ENCODE measurements at regions not wholly inside any gene's neighbourhood (a gene's known extent, or its start where the extent isn't known, plus 50 kb on each side); places are given as distances from the start of the nearest gene placed in this dataset.
"Not testable (repeated sequence)": the region's sequence is repeated elsewhere in the genome, so short reads cannot be mapped to it uniquely, and the experiment has no call there.

- no peak for DNase-seq
Observed at GRCh38 chr10:90975096-90975495, 54.2 kb upstream of the ANKRD1 start.

DNA sequence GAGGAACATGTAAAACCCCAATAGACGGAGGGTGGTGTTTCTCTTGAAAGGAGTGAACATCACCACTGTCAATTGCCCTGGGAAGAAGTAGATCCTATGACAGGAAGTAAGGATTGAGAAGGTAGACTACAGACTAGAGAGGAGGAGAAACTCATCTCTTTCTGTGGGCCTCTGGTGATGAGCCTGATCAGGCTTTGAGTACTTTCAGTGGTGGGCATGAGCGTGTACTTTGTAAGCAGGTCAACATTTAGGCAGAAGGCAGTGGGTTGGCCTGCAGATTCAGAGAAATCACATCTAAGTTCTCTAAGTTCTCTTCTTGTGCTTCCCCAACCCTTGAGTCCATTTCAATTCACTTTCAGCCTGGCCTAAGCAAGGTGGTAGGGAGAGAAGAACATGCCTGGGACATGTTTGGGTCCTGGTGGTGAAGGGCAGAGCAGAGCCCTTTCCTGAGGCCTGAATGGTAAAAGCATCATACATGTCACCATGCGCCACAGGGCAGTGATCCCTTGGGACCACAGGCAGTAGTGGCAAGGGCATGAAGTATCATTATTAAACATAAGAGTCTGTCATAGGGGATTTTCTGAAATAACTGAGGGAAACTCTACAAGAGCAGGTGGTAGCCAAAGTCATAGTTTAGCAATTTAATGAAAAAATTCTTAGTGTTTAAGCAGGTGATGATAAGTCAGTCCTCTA is 56.4 kb upstream of the ANKRD1 start:
- DNase-seq, result no peak

DNA sequence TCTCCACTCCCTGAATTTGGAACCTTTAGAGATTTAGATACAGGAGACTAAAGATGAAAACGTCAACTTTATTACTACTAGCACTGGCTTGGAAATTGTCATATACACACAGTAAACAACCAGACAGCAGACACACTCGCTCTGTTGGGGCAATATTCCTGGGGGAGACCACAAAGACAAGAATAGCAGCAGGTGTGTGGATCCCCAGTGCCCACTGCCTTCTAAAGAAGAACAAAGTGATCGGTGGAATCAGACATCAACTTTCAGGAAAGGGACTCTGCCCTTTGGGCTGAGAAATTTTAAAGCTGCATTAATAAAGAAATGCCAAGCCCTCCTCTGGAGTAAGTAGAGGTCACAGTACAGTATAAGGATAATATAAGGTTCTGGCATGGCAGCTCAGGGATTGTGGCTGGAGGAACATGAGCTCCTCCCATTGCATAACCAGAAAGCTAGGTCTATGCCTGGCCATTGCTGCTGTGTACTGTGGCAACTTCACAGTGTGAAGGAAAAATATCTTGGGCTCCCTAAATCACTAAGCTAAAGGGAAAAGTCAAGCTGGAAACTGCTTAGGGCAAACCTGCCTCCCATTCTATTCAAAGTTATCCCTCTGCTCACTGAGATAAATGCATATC is 57.1 kb upstream of the ANKRD1 start:
- DNase-seq, result no peak

DNA sequence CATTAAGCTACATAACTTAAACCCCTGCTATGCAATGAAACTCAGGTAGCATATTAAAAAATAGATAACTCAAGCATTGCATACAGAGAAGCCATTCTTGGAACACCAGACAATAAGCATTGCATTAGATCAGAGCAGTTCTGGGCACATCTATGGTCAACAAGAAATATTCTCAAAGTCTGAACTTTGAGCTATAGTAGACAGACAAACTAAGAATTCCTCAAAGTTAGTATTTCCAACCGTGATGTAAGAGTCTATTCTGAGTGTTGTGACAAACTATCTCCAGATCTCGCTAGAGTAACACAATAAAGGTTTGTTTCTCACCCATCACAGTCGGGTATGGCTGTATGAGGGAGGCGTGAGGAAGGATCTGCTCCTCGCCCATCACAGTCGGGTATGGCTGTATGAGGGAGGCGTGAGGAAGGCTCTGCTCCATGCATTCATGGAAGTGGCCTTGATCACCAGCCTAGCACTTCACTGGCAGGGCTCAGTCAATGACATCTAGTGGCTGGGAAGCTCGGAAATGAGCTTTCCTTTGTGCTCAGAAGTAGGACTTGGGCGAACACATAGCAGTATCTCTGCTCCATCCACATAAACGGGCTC is 61.6 kb upstream of the ANKRD1 start:
- no peak for DNase-seq

- no peak for DNase-seq
Observed at GRCh38 chr10:90983914-90984549, 63.1 kb upstream of the ANKRD1 start.

DNA sequence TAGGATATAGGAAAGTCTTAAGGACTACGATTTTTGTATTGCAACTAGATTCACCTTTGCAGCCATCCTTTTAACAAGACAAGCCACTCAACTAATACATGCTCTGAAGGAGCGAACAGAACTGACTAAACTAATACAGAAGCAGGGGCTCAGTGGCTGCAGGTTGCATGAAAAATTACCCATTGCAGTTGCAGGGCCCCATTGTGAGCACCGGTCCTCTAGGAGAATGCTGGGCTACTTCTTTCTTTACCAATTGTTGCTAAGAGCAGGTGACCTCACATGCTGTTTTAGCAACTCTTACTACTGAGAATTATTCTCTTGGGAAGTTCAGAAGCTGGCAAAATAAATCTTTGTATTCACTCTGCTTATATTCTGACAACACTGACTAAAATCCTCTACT is 64.0 kb upstream of the ANKRD1 start:
- no peak for DNase-seq

- no peak for DNase-seq
Observed at GRCh38 chr10:90985321-90985933, 64.5 kb upstream of the ANKRD1 start.

DNA sequence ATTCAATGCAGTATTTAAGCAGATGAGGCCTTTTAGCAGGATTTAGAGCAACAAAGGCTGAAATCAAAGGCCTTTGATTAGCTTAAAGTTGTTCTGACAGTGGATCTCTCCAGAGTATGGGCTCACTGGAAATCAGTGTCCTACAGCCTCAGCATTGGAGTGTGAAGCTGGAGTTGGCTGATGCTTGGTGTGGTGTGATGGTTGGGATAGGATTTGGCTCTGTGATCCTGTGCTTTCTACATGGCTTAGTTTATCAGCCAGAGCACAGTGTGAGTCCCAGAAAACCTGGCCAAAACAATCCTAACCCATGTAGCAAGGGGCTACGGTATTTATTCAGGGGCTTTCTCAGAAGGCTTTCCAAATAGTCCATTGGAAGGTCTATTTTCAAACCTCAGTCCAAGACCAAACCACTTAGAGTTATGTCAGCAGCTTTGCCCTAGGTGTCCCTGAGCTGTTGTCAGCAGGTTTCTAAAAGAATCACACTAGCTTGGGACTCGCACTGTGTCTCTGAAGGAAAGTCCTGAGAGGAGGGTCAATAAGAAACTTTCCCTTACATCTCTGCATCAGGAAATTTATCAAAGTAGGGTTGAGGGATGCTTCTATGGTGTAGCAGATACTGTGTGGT is 65.4 kb upstream of the ANKRD1 start:
- no peak for DNase-seq

DNA sequence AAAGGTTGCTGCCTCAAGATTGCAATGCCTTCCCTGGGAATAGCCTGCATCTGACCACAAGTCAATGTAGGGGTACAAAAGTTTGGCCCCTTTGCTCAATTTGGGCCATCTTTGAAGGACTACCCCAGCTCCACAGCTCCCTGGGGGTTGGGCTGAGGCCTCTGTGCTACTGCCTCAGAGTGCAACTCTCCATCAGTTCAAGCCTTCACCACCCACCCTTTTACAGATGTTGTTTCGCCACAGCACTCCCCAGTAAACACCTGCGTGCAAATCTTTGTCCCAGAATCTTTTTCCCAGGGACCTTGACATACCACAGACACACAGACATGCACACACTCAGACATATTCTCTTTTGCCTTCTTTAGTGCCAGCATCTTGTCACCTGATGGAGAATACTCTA is 66.0 kb upstream of the ANKRD1 start:
- no peak for DNase-seq

GRCh38 chr10:90987383-90987782 is 66.5 kb upstream of the ANKRD1 start:
- no peak for DNase-seq

- no peak for DNase-seq
Observed at GRCh38 chr10:90988024-90988423, 67.1 kb upstream of the ANKRD1 start.

- no peak for DNase-seq
Observed at GRCh38 chr10:90988802-90989201, 67.9 kb upstream of the ANKRD1 start.

DNA sequence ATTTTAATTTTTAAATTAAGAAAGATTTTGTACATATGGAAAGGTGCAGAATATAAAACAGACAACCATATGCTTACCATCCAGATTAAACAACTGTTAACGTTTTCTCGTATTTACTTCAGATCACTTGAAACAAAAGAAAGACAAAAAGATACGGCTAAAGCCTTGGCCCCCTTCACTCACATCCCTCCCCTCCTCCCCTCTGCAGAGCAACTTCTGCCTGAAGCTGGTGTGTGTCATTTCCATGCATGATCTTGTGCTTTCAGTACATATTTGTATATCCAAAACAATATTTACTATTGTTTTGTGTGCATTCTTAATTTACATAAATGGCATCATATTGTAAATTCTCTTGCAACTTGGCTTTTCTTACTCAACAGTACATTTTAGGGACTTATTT is 68.5 kb upstream of the ANKRD1 start:
- no peak for DNase-seq

DNA sequence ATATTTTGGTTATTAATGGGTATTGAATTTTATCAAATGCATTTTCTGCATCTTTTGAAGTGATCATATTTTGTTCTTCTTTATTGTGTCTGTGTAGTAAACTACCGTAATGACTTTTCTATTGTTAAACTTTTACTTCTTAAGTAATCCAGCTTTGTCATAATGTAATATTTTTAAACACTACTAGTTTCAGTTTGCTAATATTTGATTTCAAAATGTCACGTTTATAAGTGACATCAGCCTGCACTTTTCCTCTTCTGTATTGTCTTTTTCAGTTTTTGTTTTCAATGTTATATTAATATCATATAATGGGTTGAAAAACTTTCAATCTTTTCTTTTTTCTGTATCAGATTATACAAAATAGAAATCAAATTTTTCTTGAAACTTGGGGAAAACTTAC is 71.6 kb upstream of the ANKRD1 start:
- no peak for DNase-seq

GRCh38 chr10:90993340-90993739 is 72.5 kb upstream of the ANKRD1 start:
- DNase-seq, result no peak

- DNase-seq, result no peak
Observed at GRCh38 chr10:90997670-90998069, 76.8 kb upstream of the ANKRD1 start.

DNA sequence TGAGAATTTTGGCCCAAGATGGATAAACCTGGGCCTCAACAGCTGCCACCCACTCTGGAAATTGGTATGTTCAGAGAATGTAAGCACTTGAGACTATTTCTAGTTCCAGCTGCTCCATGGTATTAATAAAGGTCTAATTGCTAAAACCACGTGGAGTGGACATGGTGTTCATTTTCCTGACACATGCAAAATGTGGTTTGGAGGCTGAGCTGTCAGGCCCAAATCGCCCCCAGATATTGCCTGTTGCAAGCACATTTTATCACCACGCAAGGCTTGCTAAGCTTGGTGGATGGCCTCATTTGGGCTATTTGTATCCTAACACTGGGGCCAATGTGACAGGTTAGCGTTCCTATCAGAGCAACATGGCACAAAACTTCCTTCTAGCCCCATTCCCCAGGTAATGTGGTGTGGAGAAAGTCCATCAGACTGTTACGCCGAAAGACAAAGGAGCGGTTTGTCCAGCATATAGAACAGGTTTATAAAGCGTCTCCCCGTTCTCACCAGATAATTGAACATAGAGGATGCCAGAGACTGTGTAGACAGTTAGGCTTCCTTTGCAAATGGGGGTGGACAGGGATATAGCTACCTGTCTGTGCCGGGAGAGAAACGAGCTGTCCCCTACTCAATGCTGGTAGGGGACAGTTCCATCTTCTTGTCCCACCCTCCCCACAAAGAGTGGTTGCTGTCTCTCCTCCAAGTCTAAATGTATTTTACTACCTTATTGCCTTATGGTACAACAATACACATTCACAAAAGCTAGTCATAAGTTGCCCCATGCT is 78.0 kb upstream of the ANKRD1 start:
- no peak for DNase-seq

DNA sequence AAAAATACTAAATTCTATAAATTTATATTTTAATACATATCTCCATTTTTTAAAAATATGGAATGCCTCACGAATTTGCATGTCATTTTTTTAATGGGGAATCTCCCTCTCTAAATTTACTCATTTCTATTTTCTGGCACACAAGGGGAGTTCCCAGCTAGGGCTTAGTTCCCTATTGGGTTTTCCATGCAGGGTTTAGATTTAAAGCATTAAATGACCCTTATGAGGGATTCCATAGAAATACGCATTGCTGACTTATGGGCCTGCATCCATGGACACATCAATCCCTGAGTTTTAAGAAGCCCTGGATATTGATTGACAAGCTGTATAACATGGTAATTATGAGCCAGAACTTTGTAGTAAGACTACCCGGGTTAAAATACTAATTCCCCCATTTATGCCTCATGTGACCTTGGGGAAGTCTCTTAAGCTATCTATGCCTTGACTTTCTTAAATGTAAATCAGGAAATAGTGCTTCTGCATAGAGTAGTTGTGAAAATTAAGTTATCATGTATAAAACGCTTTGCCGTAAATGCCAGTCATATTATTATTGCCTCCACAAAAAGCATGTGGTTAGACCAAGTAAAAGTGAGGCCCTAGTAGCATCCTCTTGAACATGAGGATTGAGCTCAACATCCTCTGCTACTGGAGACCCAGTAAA is 78.8 kb upstream of the ANKRD1 start:
- DNase-seq, result no peak

GRCh38 chr10:91000470-91000869 is 79.6 kb upstream of the ANKRD1 start:
- DNase-seq, result no peak

GRCh38 chr10:91000985-91001384 is 80.1 kb upstream of the ANKRD1 start:
- DNase-seq, result no peak

DNA sequence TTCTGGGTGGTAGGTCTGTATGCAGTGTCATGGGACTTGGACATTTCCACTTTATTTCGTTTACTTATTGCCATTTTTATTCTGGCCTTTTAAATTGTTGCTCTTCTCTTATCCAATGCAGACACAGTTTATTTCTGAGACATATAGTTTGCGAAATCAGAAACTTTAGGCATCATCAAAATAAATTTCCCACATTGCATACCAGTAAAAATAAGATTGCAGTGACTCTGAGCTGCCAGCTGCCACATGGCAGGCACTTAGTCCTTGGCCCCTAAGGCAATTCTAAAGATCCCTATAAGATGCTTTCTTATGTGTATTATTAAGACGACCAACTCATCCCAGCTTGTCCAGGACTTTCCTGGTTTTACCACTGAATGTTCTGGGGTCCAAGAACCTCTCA is 81.8 kb upstream of the ANKRD1 start:
- DNase-seq, result no peak

DNA sequence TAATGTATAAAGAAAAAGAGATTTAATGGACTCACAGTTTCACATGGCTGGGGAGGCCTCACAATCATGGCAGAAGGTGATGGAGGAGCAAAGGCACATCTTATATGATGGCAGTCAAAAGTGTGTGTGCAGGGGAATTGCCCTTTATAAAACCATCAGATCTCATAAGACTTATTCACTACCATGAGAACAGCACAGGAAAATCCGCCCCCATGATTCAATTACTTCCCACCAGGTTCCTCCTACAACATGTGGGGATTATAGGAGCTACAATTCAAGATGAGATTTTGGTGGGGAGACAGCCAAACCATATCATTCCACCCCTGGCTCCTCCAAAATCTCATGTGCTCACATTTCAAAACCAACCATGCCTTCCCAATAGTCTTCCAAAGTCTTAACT is 82.5 kb upstream of the ANKRD1 start:
- DNase-seq, result not testable (repeated sequence)
